ENCODE measurements at regions not wholly inside any gene's neighbourhood (a gene's known extent, or its start where the extent isn't known, plus 50 kb on each side); places are given as distances from the start of the nearest gene placed in this dataset.

GRCh38 chr3:53999725-54000124, 108.1 kb upstream of the SELENOK start:
- H3K4me3 ChIP-seq: no peak overlapping the region
- no peaks in the 10 kb centered on the region for H3K36me3 ChIP-seq
- intact Hi-C loops (cut with DNase I; ENCODE audit: low total_unique reads): no loop called here
- H3K9me3 ChIP-seq: no peaks in the 10 kb centered on the region
- no peak for TF ChIP-seq POLR2AphosphoS5 (IDR thresholded peaks at IDR 0.05)
- no peak for TF ChIP-seq EP300 (IDR thresholded peaks at IDR 0.05)
- TF ChIP-seq CTCF (IDR thresholded peaks at IDR 0.05): no peak
- DNase-seq: no peak
- 72 to 83% (median 74%) methylated on average over 3 of the region's 3 CpGs for WGBS, 5 donors
- H3K27me3 ChIP-seq: no peaks in the 10 kb centered on the region
- H3K27ac ChIP-seq: no peak overlapping the region
- H3K4me1 ChIP-seq: peaks cover 0 to 10% (median 0%) of the 10 kb centered on the region in 4 donors

GRCh38 chr3:53998980-53999379, 107.3 kb upstream of the SELENOK start:
- TF ChIP-seq POLR2A (IDR thresholded peaks at IDR 0.05): no peak
- TF ChIP-seq EP300 (IDR thresholded peaks at IDR 0.05): no peak
- TF ChIP-seq POLR2AphosphoS5 (IDR thresholded peaks at IDR 0.05): no peak
- no peak for TF ChIP-seq CTCF (IDR thresholded peaks at IDR 0.05)
- H3K27me3 ChIP-seq: no peaks in the 10 kb centered on the region
- DNase-seq: no peak
- H3K9me3 ChIP-seq: no peaks in the 10 kb centered on the region
- intact Hi-C loops (cut with DNase I; ENCODE audit: low total_unique reads): no loop called here
- no peak overlapping the region for H3K27ac ChIP-seq
- peaks cover 0 to 10% (median 0%) of the 10 kb centered on the region in 4 donors for H3K4me1 ChIP-seq
- 81 to 91% (median 90%) methylated on average over 2 of the region's 2 CpGs for WGBS, 5 donors
- no peaks in the 10 kb centered on the region for H3K36me3 ChIP-seq
- H3K4me3 ChIP-seq: no peak overlapping the region

GRCh38 chr3:53997476-53997875, 105.8 kb upstream of the SELENOK start:
- H3K36me3 ChIP-seq: no peaks in the 10 kb centered on the region
- no peak for DNase-seq

GRCh38 chr3:53996141-53996874, 104.6 kb upstream of the SELENOK start:
- Histone ChIP-seq H3K36me3 (no peaks in the 10 kb centered on the region), H3K9me3 (no peaks in the 10 kb centered on the region), H3K4me3 (no peak overlapping the region), H3K4me1 (peaks cover 0 to 10% (median 0%) of the 10 kb centered on the region in 4 donors), H3K27ac (no peak overlapping the region), H3K27me3 (no peaks in the 10 kb centered on the region)
- WGBS, 5 donors: 71 to 79% (median 72%) methylated on average over 6 to 7 of the region's 7 CpGs
- TF ChIP-seq EP300 (IDR thresholded peaks at IDR 0.05) (no peak), POLR2AphosphoS5 (IDR thresholded peaks at IDR 0.05) (no peak), POLR2A (IDR thresholded peaks at IDR 0.05) (no peak)
- intact Hi-C loops (cut with DNase I; ENCODE audit: low total_unique reads): no loop called here
- no peak for DNase-seq

More at GRCh38 chr3:53997476-53997875, 105.8 kb upstream of the SELENOK start:
- Histone ChIP-seq H3K27me3 (no peaks in the 10 kb centered on the region), H3K27ac (no peak overlapping the region), H3K4me3 (no peak overlapping the region), H3K9me3 (no peaks in the 10 kb centered on the region), H3K4me1 (peaks cover 0 to 10% (median 0%) of the 10 kb centered on the region in 4 donors)
- WGBS, 5 donors: 30 to 48% (median 47%) methylated on average over 4 of the region's 4 CpGs
- TF ChIP-seq CTCF (IDR thresholded peaks at IDR 0.05) (no peak), POLR2AphosphoS5 (IDR thresholded peaks at IDR 0.05) (no peak), EP300 (IDR thresholded peaks at IDR 0.05) (no peak), POLR2A (IDR thresholded peaks at IDR 0.05) (no peak)
- intact Hi-C loops (cut with DNase I; ENCODE audit: low total_unique reads): no loop called here

GRCh38 chr3:53994986-53995603, 103.4 kb upstream of the SELENOK start:
- H3K4me3 ChIP-seq: no peak overlapping the region
- WGBS, 5 donors: 69 to 78% (median 73%) methylated on average over 9 of the region's 9 CpGs
- no peaks in the 10 kb centered on the region for H3K9me3 ChIP-seq
- TF ChIP-seq EP300 (IDR thresholded peaks at IDR 0.05) (no peak), CTCF (IDR thresholded peaks at IDR 0.05) (no peak), POLR2A (IDR thresholded peaks at IDR 0.05) (no peak), POLR2AphosphoS5 (IDR thresholded peaks at IDR 0.05) (no peak)
- H3K36me3 ChIP-seq: no peaks in the 10 kb centered on the region
- H3K4me1 ChIP-seq: peaks cover 0 to 10% (median 0%) of the 10 kb centered on the region in 4 donors
- DNase-seq: no peak
- intact Hi-C loops (cut with DNase I; ENCODE audit: low total_unique reads): no loop called here
- H3K27me3 ChIP-seq: no peaks in the 10 kb centered on the region
- no peak overlapping the region for H3K27ac ChIP-seq
